Activated CD4-positive, alpha-beta T cell treated with anti-CD3 and anti-CD28 coated beads for 36 hours (primary cell): ENCODE measurements at regions not wholly inside any gene's neighbourhood (a gene's known extent, or its start where the extent isn't known, plus 50 kb on each side); places are given as distances from the start of the nearest gene placed in this dataset.

Experiments
- ATAC-seq: fragments of 200-7000 bp; cut with Tn5 transposase; one replicate; pipeline ENCODE4 v1.10.0; 2021; ENCODE audit warnings: mild to moderate bottlenecking, moderate library complexity
- CTCF ChIA-PET: fragments of 350-600 bp; sonication (Branson Sonifier 250); formaldehyde crosslinking; loops from one replicate; lab custom pipeline; 2021; ENCODE audit warnings: antibody characterized with exemption; lab: Charles Lee
- POLR2A ChIA-PET: fragments of 350-600 bp; sonication (Branson Sonifier 250); formaldehyde crosslinking; loops from one replicate; lab custom pipeline; 2021; ENCODE audit warnings: antibody characterized with exemption, inconsistent platforms; lab: Charles Lee
- DNase-seq: peaks from one replicate; pipeline ENCODE4 v3.0.0-alpha.2; 2020
- H3K27ac Mint-ChIP-seq: one replicate; pipeline ENCODE4 v1.8.0; 2021; ENCODE audit warnings: mixed read lengths
- H3K27me3 Mint-ChIP-seq: one replicate; pipeline ENCODE4 v1.8.0; 2021; ENCODE audit warnings: mixed read lengths
- H3K36me3 Mint-ChIP-seq: one replicate; pipeline ENCODE4 v1.8.0; 2021; ENCODE audit warnings: low read depth, mixed read lengths
- H3K4me1 Mint-ChIP-seq: one replicate; pipeline ENCODE4 v1.8.0; 2021; ENCODE audit warnings: mixed read lengths
- H3K4me3 Mint-ChIP-seq: one replicate; pipeline ENCODE4 v1.8.0; 2021; ENCODE audit warnings: mild to moderate bottlenecking, moderate library complexity, mixed read lengths
- H3K9me3 Mint-ChIP-seq: one replicate; pipeline ENCODE4 v1.8.0; 2021; ENCODE audit warnings: low read depth, mixed read lengths
- intact Hi-C, 2 experiments: fragments of 100-400 bp; cut with DNase I in 1 of 2; cut with micrococcal nuclease in 1 of 2; formaldehyde crosslinking; loops; one replicate each; pipeline versions ENCODE4 v1.14.2 to v1.15.1; 2022 to 2024; cut with DNase I, micrococcal nuclease

DNA sequence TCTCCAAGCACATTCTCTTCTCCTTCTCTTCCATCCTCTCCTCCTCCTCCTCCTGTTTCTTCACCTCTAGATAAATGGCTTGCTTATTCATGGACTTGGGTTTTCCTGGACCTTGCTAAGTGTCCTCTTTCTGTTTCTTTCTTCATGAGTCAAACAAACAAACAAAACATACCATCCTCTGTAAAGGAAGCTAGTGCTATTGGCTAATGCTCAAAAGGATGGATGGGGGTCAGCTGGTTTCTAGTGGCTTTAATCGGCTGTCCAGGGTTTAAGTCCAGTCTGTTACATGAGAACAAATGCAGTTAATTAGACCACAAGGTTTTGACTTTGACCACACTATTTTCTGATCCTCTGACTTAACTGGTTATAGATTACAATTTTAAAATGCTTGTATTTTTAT, 83.8 kb upstream of the TSPAN2 start:
- ChIA-PET POLR2A (no interaction called here), CTCF (interaction anchor here (0.8 kb wide), 1 partner anchor 39 kb away, joined by 3 read pairs; no protein-coding TSS in a partner anchor)
- ATAC-seq (no peak), DNase-seq (no peak)
- intact Hi-C loops, result no loop called here
- no peaks in the 10 kb centered on the region for H3K4me1 Mint-ChIP-seq
- no peak overlapping the region for H3K27ac Mint-ChIP-seq
- peaks cover 19% of the 10 kb centered on the region for H3K27me3 Mint-ChIP-seq
- H3K9me3 Mint-ChIP-seq, result no peaks in the 10 kb centered on the region
- H3K36me3 Mint-ChIP-seq, result no peaks in the 10 kb centered on the region
- no peak overlapping the region for H3K4me3 Mint-ChIP-seq

- Mint-ChIP-seq H3K4me1 (no peaks in the 10 kb centered on the region), H3K36me3 (no peaks in the 10 kb centered on the region), H3K4me3 (no peak overlapping the region), H3K9me3 (no peaks in the 10 kb centered on the region), H3K27me3 (peaks cover 27% of the 10 kb centered on the region), H3K27ac (no peak overlapping the region)
- CTCF ChIA-PET, result interaction anchor here (0.8 kb wide), 1 partner anchor 40 kb away, joined by 3 read pairs; no protein-coding TSS in a partner anchor
- intact Hi-C loops, result no loop called here
- POLR2A ChIA-PET, result no interaction called here
- DNase-seq (no peak), ATAC-seq (no peak)
These were observed 83.0 kb upstream of the TSPAN2 start for GRCh38 chr1:115172270-115172669.

DNA sequence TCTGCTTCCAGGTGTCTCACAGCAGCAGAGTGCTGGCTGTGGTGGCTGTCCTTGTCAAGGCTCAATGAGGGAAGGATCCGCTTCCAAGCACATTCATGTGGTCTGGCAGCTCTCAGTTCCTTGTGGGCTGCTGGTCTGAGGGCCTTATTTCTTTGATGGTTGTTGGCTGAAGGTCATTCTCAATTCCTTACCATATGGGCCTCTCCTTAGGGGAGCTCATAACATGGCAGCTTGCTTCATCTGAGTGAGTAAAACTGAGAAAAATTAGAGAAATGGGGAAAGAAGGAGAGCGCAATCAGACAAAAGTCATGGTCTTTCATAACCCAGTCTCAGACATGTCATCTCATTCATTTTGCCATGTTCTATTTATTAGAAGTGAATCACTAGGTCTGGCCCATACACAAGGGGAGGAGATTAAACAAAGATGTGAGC, 81.7 kb upstream of the TSPAN2 start:
- no peak overlapping the region for H3K4me3 Mint-ChIP-seq
- DNase-seq, result no peak
- no peaks in the 10 kb centered on the region for H3K4me1 Mint-ChIP-seq
- H3K9me3 Mint-ChIP-seq, result no peaks in the 10 kb centered on the region
- H3K36me3 Mint-ChIP-seq, result no peaks in the 10 kb centered on the region
- H3K27ac Mint-ChIP-seq, result no peak overlapping the region
- intact Hi-C loops, result no loop called here
- CTCF ChIA-PET, result no interaction called here
- peaks cover 34% of the 10 kb centered on the region for H3K27me3 Mint-ChIP-seq
- POLR2A ChIA-PET, result no interaction called here
- no peak for ATAC-seq

GRCh38 chr1:115170377-115170776, 81.1 kb upstream of the TSPAN2 start:
- ATAC-seq (no peak), DNase-seq (no peak)
- Mint-ChIP-seq H3K4me3 (no peak overlapping the region), H3K4me1 (peaks cover under 1% of the 10 kb centered on the region), H3K9me3 (no peaks in the 10 kb centered on the region), H3K27ac (no peak overlapping the region), H3K36me3 (no peaks in the 10 kb centered on the region), H3K27me3 (peaks cover 36% of the 10 kb centered on the region)
- ChIA-PET POLR2A (no interaction called here), CTCF (no interaction called here)
- intact Hi-C loops, result no loop called here

DNA sequence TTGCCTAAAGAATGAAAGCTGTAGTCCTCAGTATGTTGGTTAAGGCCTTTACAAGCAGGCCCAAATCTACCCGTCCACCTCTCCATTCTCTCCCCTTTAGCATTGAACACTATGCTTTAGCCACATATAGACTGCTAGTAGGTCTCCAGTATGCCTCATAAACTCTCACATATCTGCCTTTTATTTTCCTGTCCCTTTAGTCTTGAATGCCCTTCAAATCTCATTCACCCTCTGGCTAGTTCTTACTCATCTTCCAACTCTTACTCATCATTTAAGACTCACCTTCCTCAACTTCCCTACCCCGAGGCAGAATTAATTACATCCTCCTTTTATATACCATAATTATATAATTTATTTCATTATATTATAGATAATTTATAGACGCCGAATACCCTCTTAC, 78.7 kb upstream of the TSPAN2 start:
- intact Hi-C loops, result no loop called here
- POLR2A ChIA-PET, result no interaction called here
- Mint-ChIP-seq H3K9me3 (no peaks in the 10 kb centered on the region), H3K4me3 (no peak overlapping the region), H3K36me3 (no peaks in the 10 kb centered on the region), H3K27me3 (peaks cover 35% of the 10 kb centered on the region), H3K4me1 (peaks cover 3% of the 10 kb centered on the region), H3K27ac (no peak overlapping the region)
- CTCF ChIA-PET, result no interaction called here
- DNase-seq (no peak), ATAC-seq (no peak)

DNA sequence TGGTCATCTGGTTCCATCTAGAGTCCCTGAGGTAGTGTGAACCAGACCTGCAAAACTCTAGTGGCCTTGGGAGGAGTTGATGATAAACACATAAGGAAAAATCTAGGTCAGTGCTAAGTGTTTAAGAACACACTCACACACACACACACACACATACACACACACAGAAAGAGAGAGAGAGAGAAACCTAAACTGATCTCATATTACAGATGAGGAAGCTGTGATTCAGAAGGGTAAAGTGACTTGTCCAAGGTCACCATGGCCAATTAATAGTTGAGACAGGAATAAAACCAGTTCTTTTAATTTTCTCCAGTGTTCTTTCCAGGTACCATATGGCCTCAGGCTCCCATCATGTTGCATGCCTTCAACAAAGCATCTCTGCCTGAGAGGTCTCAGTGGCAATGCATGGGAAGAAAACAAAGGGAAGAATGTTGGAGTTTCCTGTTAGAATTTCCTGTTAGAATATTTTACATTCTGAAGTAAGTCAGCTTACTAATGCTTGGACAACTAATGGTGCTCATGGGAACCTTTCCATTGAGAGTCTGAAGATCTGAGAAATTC, 77.3 kb upstream of the TSPAN2 start:
- H3K27ac Mint-ChIP-seq, result no peak overlapping the region
- no peak overlapping the region for H3K4me3 Mint-ChIP-seq
- intact Hi-C loops, result no loop called here
- ATAC-seq (no peak), DNase-seq (no peak)
- ChIA-PET POLR2A (no interaction called here), CTCF (no interaction called here)
- H3K4me1 Mint-ChIP-seq, result peaks cover 3% of the 10 kb centered on the region
- H3K9me3 Mint-ChIP-seq, result no peaks in the 10 kb centered on the region
- peaks cover 33% of the 10 kb centered on the region for H3K27me3 Mint-ChIP-seq
- H3K36me3 Mint-ChIP-seq, result no peaks in the 10 kb centered on the region

DNA sequence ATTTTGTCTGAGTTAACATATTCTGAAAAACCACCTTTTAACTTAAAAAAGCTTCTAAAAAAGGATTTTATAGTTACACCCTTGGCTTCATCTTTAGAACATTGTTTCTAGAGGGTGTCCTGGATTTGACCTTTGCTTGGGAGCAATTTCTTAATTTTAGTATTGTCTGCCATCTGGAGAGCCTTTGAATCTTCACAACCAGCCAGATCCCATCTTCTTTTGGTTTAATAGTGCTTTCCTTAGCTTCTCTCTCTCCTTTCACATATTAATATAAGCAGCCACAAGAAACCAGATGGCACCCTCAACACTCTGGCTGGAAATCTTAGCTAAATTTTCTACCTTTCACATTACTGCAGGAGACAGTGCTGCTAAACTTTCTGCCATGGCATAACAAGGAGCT, 76.5 kb upstream of the TSPAN2 start:
- intact Hi-C loops, result loop anchor here in 1 of 2 experiments (1.0 kb wide), 1 partner anchor 19 kb away; no protein-coding TSS in a partner anchor
- CTCF ChIA-PET, result interaction anchor here (0.6 to 0.8 kb wide), 2 partner anchors 53 to 315 kb away, joined by 3 to 4 read pairs; no protein-coding TSS in a partner anchor
- no peaks in the 10 kb centered on the region for H3K36me3 Mint-ChIP-seq
- peaks cover 3% of the 10 kb centered on the region for H3K4me1 Mint-ChIP-seq
- DNase-seq (no peak), ATAC-seq (no peak)
- H3K27ac Mint-ChIP-seq, result no peak overlapping the region
- H3K27me3 Mint-ChIP-seq, result peaks cover 32% of the 10 kb centered on the region
- POLR2A ChIA-PET, result no interaction called here
- no peaks in the 10 kb centered on the region for H3K9me3 Mint-ChIP-seq
- H3K4me3 Mint-ChIP-seq, result no peak overlapping the region

DNA sequence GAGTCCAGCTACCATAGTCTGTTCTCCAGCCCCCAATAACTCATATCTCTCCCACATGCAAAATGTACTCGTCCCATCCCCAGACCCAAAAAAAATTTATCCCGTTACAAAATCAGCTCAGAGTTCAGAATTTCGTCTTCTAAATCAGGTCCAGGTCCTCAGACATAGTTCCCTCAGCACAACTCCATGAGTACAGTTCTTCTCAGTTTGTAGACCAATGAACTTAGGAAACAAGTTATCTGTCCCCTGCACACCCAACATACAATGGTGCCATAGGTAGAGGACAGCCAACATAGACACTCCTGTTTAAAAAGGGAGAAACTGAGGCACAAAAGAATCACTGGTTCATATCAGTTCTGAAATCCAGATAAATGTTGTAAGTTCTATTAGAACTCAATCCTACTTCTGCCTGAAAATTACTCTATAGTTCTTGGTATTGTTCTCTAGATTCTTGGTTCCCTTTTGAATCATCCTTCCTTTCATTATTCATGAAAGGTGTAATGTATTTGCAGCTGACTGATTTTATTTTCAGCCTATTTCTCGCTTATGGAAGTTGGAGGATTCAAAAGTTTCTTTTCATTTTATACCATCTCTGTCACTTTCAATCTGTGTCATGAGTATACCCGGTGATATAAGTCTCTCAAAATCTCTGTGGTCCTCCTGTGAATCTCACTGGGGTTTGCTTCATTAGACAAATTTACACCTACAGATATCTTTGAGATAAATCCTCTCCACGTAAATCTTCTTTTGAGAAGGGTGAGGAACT, 75.8 kb upstream of the TSPAN2 start:
- peak; percentile 64 for ATAC-seq
- intact Hi-C loops, result loop anchor here in 1 of 2 experiments (1.0 kb wide), 1 partner anchor 19 kb away; no protein-coding TSS in a partner anchor
- Mint-ChIP-seq H3K4me3 (no peak overlapping the region), H3K9me3 (no peaks in the 10 kb centered on the region), H3K4me1 (peaks cover 3% of the 10 kb centered on the region), H3K27me3 (peaks cover 32% of the 10 kb centered on the region), H3K27ac (no peak overlapping the region), H3K36me3 (no peaks in the 10 kb centered on the region)
- DNase-seq, result no peak
- CTCF ChIA-PET, result interaction anchor here (0.6 to 0.8 kb wide), 2 partner anchors 52 to 315 kb away, joined by 3 to 4 read pairs; no protein-coding TSS in a partner anchor
- POLR2A ChIA-PET, result no interaction called here

DNA sequence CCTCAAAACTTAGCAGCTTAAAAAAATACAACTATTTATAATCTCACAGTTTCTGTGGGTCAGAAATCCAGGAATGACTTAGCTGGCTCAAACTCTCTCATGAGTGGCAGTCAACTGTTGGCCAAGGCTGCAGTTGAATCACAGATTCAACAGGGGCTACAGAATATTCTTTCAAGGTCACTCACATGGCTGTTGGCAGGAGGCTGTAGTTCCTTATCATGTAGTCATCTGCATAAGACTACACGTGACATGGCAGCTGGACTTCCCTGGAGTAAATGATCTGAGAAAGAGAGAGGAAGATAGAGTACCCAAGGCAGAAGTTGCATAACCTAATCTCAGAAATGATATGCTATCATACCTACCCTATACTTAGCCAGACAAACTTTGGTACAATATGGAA, 75.2 kb upstream of the TSPAN2 start:
- Mint-ChIP-seq H3K4me1 (peaks cover 3% of the 10 kb centered on the region), H3K9me3 (no peaks in the 10 kb centered on the region), H3K4me3 (no peak overlapping the region), H3K27me3 (peaks cover 29% of the 10 kb centered on the region), H3K36me3 (no peaks in the 10 kb centered on the region), H3K27ac (no peak overlapping the region)
- intact Hi-C loops, result no loop called here
- ChIA-PET POLR2A (no interaction called here), CTCF (no interaction called here)
- no peak for DNase-seq
- ATAC-seq, result no peak

GRCh38 chr1:115160728-115161127, 71.4 kb upstream of the TSPAN2 start:
- intact Hi-C loops, result no loop called here
- ATAC-seq (no peak), DNase-seq (no peak)
- Mint-ChIP-seq H3K9me3 (no peaks in the 10 kb centered on the region), H3K27ac (no peak overlapping the region), H3K36me3 (no peaks in the 10 kb centered on the region), H3K4me1 (peaks cover 3% of the 10 kb centered on the region), H3K4me3 (no peak overlapping the region), H3K27me3 (peaks cover 8% of the 10 kb centered on the region)
- ChIA-PET CTCF (no interaction called here), POLR2A (no interaction called here)

DNA sequence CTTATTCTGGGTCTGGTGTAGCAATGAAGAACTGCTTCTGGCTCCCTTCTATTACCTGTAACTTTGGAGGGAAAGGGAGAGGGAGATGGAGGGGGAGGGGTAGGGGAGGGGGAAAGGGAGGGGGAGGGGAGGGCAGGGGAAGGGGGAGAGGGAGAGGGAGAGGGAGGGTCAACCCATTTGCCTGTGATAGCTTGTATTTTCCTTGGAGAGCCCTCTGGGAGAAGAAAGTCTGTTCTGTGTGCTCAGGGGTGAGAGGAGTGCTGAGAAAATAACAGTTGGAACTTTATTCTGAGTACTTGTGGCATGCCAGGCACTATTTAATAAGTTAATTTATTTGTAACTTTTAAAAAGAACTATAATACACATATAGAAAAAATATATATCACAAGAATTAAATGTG, 70.7 kb upstream of the TSPAN2 start:
- no peak overlapping the region for H3K4me3 Mint-ChIP-seq
- CTCF ChIA-PET, result no interaction called here
- peaks cover 7% of the 10 kb centered on the region for H3K27me3 Mint-ChIP-seq
- POLR2A ChIA-PET, result no interaction called here
- DNase-seq (no peak), ATAC-seq (no peak)
- H3K9me3 Mint-ChIP-seq, result no peaks in the 10 kb centered on the region
- no peaks in the 10 kb centered on the region for H3K36me3 Mint-ChIP-seq
- H3K4me1 Mint-ChIP-seq, result no peaks in the 10 kb centered on the region
- no peak overlapping the region for H3K27ac Mint-ChIP-seq
- intact Hi-C loops, result no loop called here

DNA sequence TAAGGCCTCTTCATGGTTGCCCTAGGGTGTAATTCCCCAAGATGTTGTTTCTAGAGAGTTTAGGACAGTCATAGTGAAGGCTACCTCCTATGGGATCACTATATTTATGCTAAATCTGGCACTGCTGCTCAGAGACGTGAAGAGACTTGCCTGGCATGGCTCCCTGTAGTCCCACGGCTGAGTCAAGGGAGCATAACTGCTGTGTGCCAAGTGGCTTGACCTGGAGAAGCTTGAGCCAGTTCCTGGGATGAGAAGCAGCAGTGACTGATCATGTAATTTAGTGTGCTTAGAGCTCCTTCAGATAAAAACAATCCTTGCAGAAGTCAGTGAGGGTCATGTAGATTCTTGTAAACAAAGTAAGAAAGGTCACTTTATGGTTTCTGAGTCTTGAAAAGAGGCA, 68.9 kb upstream of the TSPAN2 start:
- ATAC-seq (no peak), DNase-seq (no peak)
- ChIA-PET CTCF (interaction anchor here (0.5 kb wide), 1 partner anchor 311 kb away, joined by 4 read pairs; no protein-coding TSS in a partner anchor), POLR2A (no interaction called here)
- no peak overlapping the region for H3K27ac Mint-ChIP-seq
- peaks cover 6% of the 10 kb centered on the region for H3K27me3 Mint-ChIP-seq
- no peaks in the 10 kb centered on the region for H3K4me1 Mint-ChIP-seq
- H3K36me3 Mint-ChIP-seq, result no peaks in the 10 kb centered on the region
- H3K9me3 Mint-ChIP-seq, result no peaks in the 10 kb centered on the region
- H3K4me3 Mint-ChIP-seq, result no peak overlapping the region
- intact Hi-C loops, result no loop called here
